NCI-H187 (cell line): ENCODE measurements at regions not wholly inside any gene's neighbourhood (a gene's known extent, or its start where the extent isn't known, plus 50 kb on each side); places are given as distances from the start of the nearest gene placed in this dataset.
"Not testable (repeated sequence)": the region's sequence is repeated elsewhere in the genome, so short reads cannot be mapped to it uniquely, and the experiment has no call there.

Experiments used
- DNase-seq, 2 experiments: peaks; one replicate each; lab custom pipeline; 2025; lab: John Stamatoyannopoulos, UW

- DNase-seq, result no peak
Observed at GRCh38 chr6:63478734-63479133, 93.5 kb upstream of the LOC128125822 start.

GRCh38 chr6:63486196-63486595, 86.1 kb upstream of the LOC128125822 start:
- no peak for DNase-seq

GRCh38 chr6:63487103-63487813, 85.0 kb upstream of the LOC128125822 start:
- no peak for DNase-seq

GRCh38 chr6:63491119-63491518, 81.2 kb upstream of the LOC128125822 start:
- no peak for DNase-seq

GRCh38 chr6:63492476-63492875, 79.8 kb upstream of the LOC128125822 start:
- no peak for DNase-seq

- no peak for DNase-seq
Observed at GRCh38 chr6:63493557-63493956, 78.7 kb upstream of the LOC128125822 start.

- no peak for DNase-seq
Observed at GRCh38 chr6:63496361-63496804, 75.9 kb upstream of the LOC128125822 start.

- DNase-seq, result no peak
Observed at GRCh38 chr6:63502156-63502555, 70.1 kb upstream of the LOC128125822 start.

GRCh38 chr6:63503199-63503598, 69.1 kb upstream of the LOC128125822 start:
- no peak for DNase-seq

GRCh38 chr6:63504777-63505384, 67.4 kb upstream of the LOC128125822 start:
- no peak for DNase-seq

GRCh38 chr6:63507096-63507495, 65.2 kb upstream of the LOC128125822 start:
- DNase-seq, result no peak

- no peak for DNase-seq
Observed at GRCh38 chr6:63509652-63510352, 62.5 kb upstream of the LOC128125822 start.

GRCh38 chr6:63510353-63510686, 62.0 kb upstream of the LOC128125822 start:
- no peak for DNase-seq

- no peak for DNase-seq
Observed at GRCh38 chr6:63510849-63511248, 61.4 kb upstream of the LOC128125822 start.

- no peak for DNase-seq
Observed at GRCh38 chr6:63514488-63515173, 57.6 kb upstream of the LOC128125822 start.

- DNase-seq, result not testable (repeated sequence)
Observed at GRCh38 chr6:63515227-63515626, 57.1 kb upstream of the LOC128125822 start.

- no peak for DNase-seq
Observed at GRCh38 chr6:63516186-63516944, 55.9 kb upstream of the LOC128125822 start.

- DNase-seq, result no peak
Observed at GRCh38 chr6:63517221-63517620, 55.1 kb upstream of the LOC128125822 start.

- DNase-seq, result no peak
Observed at GRCh38 chr6:63521475-63522210, 50.6 kb upstream of the LOC128125822 start.
